ENCODE measurements at regions not wholly inside any gene's neighbourhood (a gene's known extent, or its start where the extent isn't known, plus 50 kb on each side); places are given as distances from the start of the nearest gene placed in this dataset.

DNA sequence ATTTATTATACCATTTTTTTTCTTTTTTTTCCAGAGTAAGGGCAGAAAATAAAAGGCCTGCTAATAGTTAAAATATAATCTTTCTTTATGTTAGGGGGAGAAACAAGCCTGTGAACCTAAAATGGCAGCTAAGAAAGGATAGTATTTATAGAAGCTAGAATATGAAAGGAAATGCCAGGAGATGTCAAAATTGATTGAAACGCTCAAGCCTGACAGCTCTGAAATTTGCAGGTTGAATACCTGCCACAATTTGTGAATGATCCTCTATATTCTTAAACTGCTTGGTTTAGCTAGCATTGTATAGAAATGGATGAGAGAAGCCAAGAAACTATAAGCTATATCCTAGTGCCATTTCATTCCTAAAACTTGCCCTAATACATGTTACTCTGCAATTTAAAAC is 757.3 kb upstream of the PABPC4L start:
- Histone ChIP-seq H3K4me3 (no peak overlapping the region), H3K36me3 (no peaks in the 10 kb centered on the region), H3K4me1 (no peaks in the 10 kb centered on the region), H3K27ac (no peak overlapping the region), H3K9me3 (no peaks in the 10 kb centered on the region), H3K27me3 (no peaks in the 10 kb centered on the region)
- no peak for TF ChIP-seq POLR2A (IDR thresholded peaks at IDR 0.05)
- TF ChIP-seq POLR2AphosphoS5 (IDR thresholded peaks at IDR 0.05): no peak
- TF ChIP-seq, protein P1, sequence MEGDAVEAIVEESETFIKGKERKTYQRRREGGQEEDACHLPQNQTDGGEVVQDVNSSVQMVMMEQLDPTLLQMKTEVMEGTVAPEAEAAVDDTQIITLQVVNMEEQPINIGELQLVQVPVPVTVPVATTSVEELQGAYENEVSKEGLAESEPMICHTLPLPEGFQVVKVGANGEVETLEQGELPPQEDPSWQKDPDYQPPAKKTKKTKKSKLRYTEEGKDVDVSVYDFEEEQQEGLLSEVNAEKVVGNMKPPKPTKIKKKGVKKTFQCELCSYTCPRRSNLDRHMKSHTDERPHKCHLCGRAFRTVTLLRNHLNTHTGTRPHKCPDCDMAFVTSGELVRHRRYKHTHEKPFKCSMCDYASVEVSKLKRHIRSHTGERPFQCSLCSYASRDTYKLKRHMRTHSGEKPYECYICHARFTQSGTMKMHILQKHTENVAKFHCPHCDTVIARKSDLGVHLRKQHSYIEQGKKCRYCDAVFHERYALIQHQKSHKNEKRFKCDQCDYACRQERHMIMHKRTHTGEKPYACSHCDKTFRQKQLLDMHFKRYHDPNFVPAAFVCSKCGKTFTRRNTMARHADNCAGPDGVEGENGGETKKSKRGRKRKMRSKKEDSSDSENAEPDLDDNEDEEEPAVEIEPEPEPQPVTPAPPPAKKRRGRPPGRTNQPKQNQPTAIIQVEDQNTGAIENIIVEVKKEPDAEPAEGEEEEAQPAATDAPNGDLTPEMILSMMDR (IDR thresholded peaks at IDR 0.05): no peak
- TF ChIP-seq EP300 (IDR thresholded peaks at IDR 0.05): no peak
- no peak for DNase-seq (ENCODE audit: low spot score in 2 of 2)
- WGBS: 74% methylated on average over 1 of the region's 1 CpG

DNA sequence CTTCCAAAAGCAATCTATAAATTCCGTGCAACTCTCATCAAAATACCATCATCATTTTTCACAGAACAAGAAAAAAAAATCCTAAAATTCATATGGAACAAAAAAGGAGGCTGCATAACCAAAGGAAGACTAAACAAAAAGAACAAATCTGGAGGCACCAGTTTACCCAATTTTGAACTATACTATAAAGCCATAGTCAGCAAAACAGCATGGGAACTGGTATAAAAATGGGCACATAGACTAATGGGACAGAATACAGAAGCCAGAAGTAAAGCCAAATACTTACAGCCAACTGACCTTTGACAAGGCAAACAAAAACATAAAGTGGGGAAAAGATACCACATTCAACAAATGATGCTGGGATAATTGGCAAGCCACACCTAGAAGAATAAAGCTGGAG is 753.5 kb upstream of the PABPC4L start:
- Histone ChIP-seq H3K27me3 (no peaks in the 10 kb centered on the region), H3K9me3 (no peaks in the 10 kb centered on the region), H3K27ac (no peak overlapping the region), H3K36me3 (no peaks in the 10 kb centered on the region), H3K4me1 (no peaks in the 10 kb centered on the region), H3K4me3 (no peak overlapping the region)
- DNase-seq (ENCODE audit: low spot score in 2 of 2): no peak
- TF ChIP-seq POLR2AphosphoS5 (IDR thresholded peaks at IDR 0.05): no peak
- no peak for TF ChIP-seq POLR2A (IDR thresholded peaks at IDR 0.05)
- TF ChIP-seq EP300 (IDR thresholded peaks at IDR 0.05): no peak
- TF ChIP-seq, protein P1 (IDR thresholded peaks at IDR 0.05): no peak
- 89% methylated on average over 1 of the region's 1 CpG for WGBS

DNA sequence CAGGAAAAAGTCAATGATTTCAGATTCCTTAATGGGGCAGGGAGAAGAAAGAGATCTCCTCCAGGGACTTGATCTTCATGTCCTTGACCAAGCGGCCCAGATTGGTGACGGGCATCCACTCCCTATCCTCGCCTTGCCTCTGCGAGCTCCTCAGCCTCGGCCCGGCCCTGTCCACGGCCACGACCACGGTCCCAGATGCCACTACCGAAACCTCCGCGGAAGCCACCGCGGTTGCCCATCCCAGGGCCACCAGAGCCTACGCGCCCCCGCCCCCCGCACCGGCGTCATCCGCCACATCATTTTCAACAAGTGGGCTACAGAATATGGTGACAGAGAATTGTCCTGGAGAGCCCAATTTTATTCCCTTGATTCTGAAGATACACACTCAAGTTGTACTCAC is 751.2 kb upstream of the PABPC4L start:
- WGBS: 100% methylated on average over 17 of the region's 21 CpGs

DNA sequence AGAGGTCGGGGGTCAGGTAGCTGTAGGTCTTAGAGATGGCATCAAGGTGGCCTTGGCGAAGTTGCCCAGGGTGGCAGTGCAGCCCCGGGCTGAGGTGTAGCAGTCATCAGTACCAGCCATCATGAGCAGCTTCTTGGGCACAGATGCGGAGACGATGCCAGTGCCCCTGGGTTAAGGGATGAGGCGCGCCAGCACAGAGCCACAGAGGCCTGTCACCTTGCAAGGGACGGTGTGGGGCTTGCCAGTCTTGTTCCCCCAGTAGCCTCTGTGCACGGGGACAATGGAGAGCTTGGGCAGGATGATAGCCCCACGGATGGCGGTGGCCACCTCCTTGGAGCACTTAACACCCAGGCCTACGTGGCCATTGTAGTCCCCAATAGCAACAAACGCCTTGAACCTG is 750.7 kb upstream of the PABPC4L start:
- Histone ChIP-seq H3K36me3 (no peaks in the 10 kb centered on the region), H3K9me3 (peaks cover 3% of the 10 kb centered on the region), H3K27ac (no peak overlapping the region), H3K27me3 (no peaks in the 10 kb centered on the region), H3K4me1 (no peaks in the 10 kb centered on the region), H3K4me3 (no peak overlapping the region)
- DNase-seq (ENCODE audit: low spot score in 2 of 2): peak in 1 of 2 donors; percentile 35
- TF ChIP-seq POLR2A (IDR thresholded peaks at IDR 0.05) (no peak), POLR2AphosphoS5 (IDR thresholded peaks at IDR 0.05) (no peak), EP300 (IDR thresholded peaks at IDR 0.05) (no peak)
- TF ChIP-seq, protein P1 (IDR thresholded peaks at IDR 0.05): no peak
- WGBS: 84% methylated on average over 6 of the region's 13 CpGs

More for the DNA sequence above, 751.2 kb upstream of the PABPC4L start:
- DNase-seq (ENCODE audit: low spot score in 2 of 2): peak in 1 of 2 donors; percentile 28
- H3K4me1 ChIP-seq: no peaks in the 10 kb centered on the region
- H3K36me3 ChIP-seq: no peaks in the 10 kb centered on the region
- H3K9me3 ChIP-seq: no peaks in the 10 kb centered on the region
- no peaks in the 10 kb centered on the region for H3K27me3 ChIP-seq
- TF ChIP-seq, protein P1 (IDR thresholded peaks at IDR 0.05): no peak
- no peak for TF ChIP-seq POLR2A (IDR thresholded peaks at IDR 0.05)
- no peak for TF ChIP-seq EP300 (IDR thresholded peaks at IDR 0.05)
- no peak for TF ChIP-seq POLR2AphosphoS5 (IDR thresholded peaks at IDR 0.05)
- no peak overlapping the region for H3K27ac ChIP-seq
- no peak overlapping the region for H3K4me3 ChIP-seq

DNA sequence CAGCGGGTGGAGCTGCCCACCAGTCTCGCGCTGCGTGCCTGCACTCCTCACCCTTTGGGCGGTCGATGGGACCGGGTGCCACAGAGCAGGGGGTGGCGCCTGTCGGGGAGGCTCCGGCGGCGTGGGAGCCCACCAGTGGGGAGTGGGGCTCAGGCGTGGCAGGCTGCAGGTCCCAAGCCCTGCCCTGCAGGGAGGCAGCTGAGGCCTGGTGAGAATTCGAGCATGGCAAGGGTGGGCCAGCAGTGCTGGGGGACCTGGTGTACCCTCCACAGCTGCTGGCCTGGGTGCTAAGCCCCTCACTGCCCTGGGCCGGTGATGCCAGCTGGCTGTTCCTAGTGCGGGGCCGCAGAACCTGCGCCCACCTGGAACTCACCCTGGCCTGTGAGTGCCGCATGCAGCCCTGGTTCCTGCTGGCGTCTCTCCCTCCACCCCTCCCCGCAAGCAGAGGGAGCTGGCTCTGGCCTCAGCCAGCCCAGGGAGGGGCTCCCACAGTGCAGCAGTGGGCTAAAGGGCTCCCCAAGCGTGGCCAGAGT is 746.6 kb upstream of the PABPC4L start:
- Histone ChIP-seq H3K27ac (no peak overlapping the region), H3K9me3 (peaks cover 3% of the 10 kb centered on the region), H3K27me3 (no peaks in the 10 kb centered on the region), H3K4me1 (no peaks in the 10 kb centered on the region), H3K4me3 (no peak overlapping the region), H3K36me3 (no peaks in the 10 kb centered on the region)
- DNase-seq (ENCODE audit: low spot score in 2 of 2): peak in 1 of 2 donors; percentile 49
- TF ChIP-seq POLR2A (IDR thresholded peaks at IDR 0.05) (no peak), EP300 (IDR thresholded peaks at IDR 0.05) (no peak), POLR2AphosphoS5 (IDR thresholded peaks at IDR 0.05) (no peak)
- TF ChIP-seq, protein P1 (IDR thresholded peaks at IDR 0.05): no peak
- WGBS: 92% methylated on average over 21 of the region's 22 CpGs

Data from suprapubic skin (tissue), 4 donors.